Left ventricle myocardium superior (tissue), 1 donor: ENCODE measurements at regions not wholly inside any gene's neighbourhood (a gene's known extent, or its start where the extent isn't known, plus 50 kb on each side); places are given as distances from the start of the nearest gene placed in this dataset.

Experiments used
- ATAC-seq: fragments of 200-7000 bp; cut with Tn5 transposase; one replicate; pipeline ENCODE4 v1.9.1; 2020; ENCODE audit warnings: mild to moderate bottlenecking, moderate library complexity
- DNase-seq: peaks from one replicate; pipeline ENCODE4 v3.0.0-alpha.2; 2020
- intact Hi-C: fragments of 100-400 bp; cut with micrococcal nuclease; formaldehyde crosslinking; loops from one replicate; pipeline ENCODE4 v1.11.0; 2022
- donor health status: DM: no; HTN: yes; CAD: no; lungs with severe emphysema.

DNA sequence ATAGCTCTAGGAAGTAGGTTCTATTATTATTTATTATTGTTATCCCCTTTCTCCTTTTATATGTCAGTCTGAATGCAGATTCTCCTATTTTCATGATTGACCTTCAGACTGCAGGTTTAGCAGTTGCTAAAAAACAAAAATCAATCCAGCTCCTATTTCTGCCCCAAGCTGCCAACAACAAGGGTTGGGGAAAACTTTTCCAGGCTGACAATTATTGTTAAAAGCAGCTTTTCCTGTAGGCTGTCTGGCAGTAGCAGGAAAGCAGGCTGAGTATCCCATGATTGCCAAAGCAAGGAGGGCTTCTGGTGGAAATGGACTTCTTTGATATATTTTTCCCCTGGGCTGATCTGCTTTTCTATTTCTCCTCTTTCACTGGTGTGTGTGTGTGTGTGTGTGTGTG lies 78.0 kb upstream of the CTLA4 start:
- ATAC-seq, result no peak
- intact Hi-C loops, result no loop called here
- no peak for DNase-seq

- ATAC-seq (no peak), DNase-seq (no peak)
- intact Hi-C loops, result no loop called here
Observed at GRCh38 chr2:203790134-203790852, 77.3 kb upstream of the CTLA4 start.

DNA sequence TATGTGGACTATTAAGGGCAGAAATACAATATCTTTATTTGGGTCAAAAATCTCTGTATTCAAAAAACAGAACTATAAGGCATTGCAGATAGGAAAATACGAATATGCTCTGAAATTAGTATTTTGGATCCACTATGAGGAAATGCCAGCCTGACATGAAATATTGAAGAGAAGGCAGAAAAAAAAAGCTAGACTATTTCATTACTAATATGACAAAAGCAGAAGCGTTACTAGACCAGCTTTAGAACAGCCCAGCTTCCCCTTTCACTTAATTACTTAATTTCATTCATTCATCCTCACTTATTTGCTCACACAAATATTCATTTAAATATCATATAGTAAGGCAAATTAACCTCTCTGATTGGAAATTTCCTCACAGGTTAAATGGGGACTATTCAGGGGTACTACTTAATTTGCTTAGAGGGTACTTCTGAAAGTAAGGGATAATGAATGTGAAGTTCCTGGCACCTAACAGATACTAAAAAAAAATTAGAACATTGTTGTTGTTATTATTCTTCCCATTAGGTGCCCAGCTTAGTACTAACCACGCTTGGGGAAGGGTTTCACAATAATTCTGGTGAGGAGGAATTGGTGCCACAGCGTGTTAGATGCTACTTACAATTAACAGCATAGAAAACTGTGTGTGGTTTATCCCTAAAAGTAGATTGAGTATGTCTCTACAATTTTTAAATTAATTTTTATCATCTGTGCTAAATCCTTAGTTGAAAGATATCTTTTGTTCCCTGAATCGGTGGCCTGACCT lies 71.1 kb upstream of the CTLA4 start:
- no peak for DNase-seq
- no peak for ATAC-seq
- intact Hi-C loops, result no loop called here

GRCh38 chr2:203797276-203797675 lies 70.3 kb upstream of the CTLA4 start:
- intact Hi-C loops, result no loop called here
- no peak for DNase-seq
- ATAC-seq, result no peak

DNA sequence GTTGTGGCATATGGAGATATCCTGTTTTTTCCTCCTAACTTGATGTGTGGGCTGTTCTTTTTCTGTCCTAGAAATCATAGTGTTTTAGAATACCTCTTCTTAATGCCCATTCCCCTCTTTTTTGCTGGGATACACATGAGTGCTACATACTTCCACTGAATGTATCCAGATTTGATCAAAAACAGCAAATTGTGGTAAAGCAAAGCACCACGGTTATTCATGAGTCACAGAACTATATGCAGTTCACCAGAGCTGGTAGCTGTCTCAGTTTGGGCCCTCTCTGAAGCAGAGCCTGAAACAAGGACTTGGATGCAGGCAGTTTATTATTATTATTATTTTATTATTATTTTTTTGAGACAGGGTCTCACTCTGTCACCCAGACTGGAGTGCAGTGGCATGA lies 69.9 kb upstream of the CTLA4 start:
- ATAC-seq (no peak), DNase-seq (no peak)
- intact Hi-C loops, result no loop called here

- DNase-seq (no peak), ATAC-seq (no peak)
- intact Hi-C loops, result no loop called here
Observed at GRCh38 chr2:203798296-203799087, 69.1 kb upstream of the CTLA4 start.

DNA sequence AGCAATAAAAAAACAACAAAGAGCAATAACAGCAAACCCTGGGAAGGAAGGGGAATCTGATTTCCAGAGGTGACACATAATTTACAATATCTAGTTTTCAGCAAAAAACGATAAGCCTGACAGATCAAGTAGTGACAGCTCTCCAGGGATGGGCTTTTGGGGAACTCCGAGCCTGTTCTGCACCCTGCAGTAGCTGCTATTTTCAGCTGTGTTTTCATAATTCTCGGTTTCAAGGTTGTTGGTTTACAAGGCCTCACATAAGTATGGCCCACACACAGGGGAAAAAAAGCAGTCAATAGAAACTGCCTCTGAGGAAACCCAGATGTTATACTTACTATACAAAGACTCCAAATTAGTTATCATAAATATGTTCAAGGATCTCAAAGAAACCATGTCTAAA lies 67.7 kb upstream of the CTLA4 start:
- no peak for ATAC-seq
- intact Hi-C loops, result no loop called here
- no peak for DNase-seq

DNA sequence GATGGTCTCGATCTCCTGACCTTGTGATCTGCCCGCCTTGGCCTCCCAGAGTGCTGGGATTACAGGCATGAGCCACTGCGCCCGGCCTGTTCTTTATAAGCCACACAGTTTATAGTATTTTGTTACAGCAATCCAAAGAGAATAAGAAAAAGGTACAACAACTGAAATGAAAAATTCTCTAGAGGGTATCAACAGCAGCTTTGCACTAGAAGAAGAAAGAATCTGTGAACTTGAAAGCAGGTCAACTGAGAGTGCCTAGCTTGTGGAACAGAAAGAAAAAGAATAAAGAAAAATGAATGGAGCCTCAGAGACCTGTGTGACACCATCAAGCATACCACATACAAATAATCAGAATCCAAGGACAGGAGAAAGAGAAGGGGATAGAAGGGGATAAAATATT lies 66.8 kb upstream of the CTLA4 start:
- ATAC-seq (no peak), DNase-seq (no peak)
- intact Hi-C loops, result no loop called here

GRCh38 chr2:203802342-203803052 lies 65.1 kb upstream of the CTLA4 start:
- ATAC-seq (no peak), DNase-seq (no peak)
- intact Hi-C loops, result no loop called here

- ATAC-seq (no peak), DNase-seq (no peak)
- intact Hi-C loops, result no loop called here
Observed at GRCh38 chr2:203803053-203803429, 64.5 kb upstream of the CTLA4 start.

GRCh38 chr2:203804070-203804469 lies 63.5 kb upstream of the CTLA4 start:
- no peak for DNase-seq
- intact Hi-C loops, result no loop called here

DNA sequence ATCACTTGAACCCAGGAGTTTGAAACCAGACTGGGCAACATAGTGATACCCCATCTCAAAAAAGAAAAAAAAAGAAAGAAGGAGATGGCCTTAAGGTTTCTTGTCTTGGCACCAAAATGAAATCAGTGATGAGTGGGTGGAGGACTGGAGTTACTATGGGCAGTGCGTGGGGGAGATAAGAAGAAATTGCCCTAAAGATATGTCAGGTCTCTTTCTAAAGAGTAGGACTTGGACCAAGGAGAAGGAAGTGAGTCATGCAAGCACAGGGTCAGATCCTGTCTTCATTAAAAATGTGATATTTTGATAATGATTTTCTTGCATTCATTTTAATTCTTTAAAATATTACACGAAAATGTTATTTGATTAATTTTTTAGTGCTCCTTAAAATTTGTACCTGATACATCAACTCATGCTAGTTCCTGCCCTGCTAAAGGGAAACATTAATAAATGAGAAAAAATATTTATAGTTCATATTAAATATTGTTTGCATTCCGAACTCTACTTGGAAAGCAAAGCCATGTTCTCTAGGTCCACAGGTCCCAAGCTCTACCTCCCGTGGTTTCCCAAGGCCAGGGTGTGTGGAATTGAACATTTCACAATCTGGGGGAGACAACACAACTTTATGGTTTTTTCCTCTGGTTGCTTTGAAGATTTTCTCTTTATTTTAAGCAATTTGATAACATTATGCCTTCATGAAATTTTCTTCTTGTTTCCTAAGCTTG lies 62.6 kb upstream of the CTLA4 start:
- DNase-seq (no peak), ATAC-seq (peak; percentile 39)
- intact Hi-C loops, result no loop called here

More at GRCh38 chr2:203804070-203804469, 63.5 kb upstream of the CTLA4 start:
- peak; percentile 88 for ATAC-seq

GRCh38 chr2:203805486-203805838 lies 62.1 kb upstream of the CTLA4 start:
- ATAC-seq, result no peak
- intact Hi-C loops, result no loop called here

GRCh38 chr2:203806761-203807160 lies 60.8 kb upstream of the CTLA4 start:
- ATAC-seq (no peak), DNase-seq (no peak)
- intact Hi-C loops, result no loop called here

More at GRCh38 chr2:203805486-203805838, 62.1 kb upstream of the CTLA4 start:
- DNase-seq, result no peak

DNA sequence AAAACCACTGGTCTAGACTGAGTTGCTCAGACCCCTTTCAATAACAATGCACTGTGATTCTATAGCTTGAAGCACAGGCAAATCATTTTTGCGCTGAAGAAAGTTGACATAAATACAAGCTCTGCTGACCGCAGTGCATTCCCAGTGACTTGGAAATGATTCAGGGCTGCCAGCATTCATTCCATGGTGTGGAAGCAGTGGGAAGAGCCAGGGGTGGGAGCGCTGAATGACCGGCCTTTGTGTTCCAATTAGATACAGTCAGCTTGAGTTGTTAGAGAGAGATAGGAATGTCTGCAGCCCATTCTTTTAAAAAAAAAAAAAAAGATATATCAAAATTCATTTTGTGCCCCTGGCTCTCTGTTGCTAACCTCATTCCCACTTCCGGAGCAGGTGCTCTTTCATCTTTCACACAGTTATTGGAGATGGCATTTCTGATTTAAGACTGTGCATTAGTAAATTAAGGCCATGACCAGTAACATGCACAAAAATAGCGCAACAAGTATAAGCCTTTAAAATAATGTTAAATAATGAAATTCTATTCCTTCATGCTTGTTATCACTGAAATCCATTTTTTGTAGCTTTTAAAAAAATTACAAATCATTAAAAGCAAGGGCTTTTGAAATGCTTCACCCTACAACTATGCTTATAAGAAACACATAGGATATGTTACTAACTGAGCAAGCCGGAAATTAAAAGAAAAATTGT lies 59.4 kb upstream of the CTLA4 start:
- intact Hi-C loops, result no loop called here
- no peak for DNase-seq
- ATAC-seq, result no peak

- ATAC-seq (peak; percentile 15), DNase-seq (no peak)
- intact Hi-C loops, result no loop called here
Observed at GRCh38 chr2:203809084-203809521, 58.5 kb upstream of the CTLA4 start.

GRCh38 chr2:203809991-203810510 lies 57.5 kb upstream of the CTLA4 start:
- intact Hi-C loops, result no loop called here
- ATAC-seq, result no peak
- no peak for DNase-seq
